Suprapubic skin (tissue), 4 donors: ENCODE measurements at regions not wholly inside any gene's neighbourhood (a gene's known extent, or its start where the extent isn't known, plus 50 kb on each side); places are given as distances from the start of the nearest gene placed in this dataset.
"Not testable (repeated sequence)": the region's sequence is repeated elsewhere in the genome, so short reads cannot be mapped to it uniquely, and the experiment has no call there.

Experiments
- DNase-seq, 2 donors: peaks; one replicate each; pipeline ENCODE4 v3.0.0-alpha.2; 2019; ENCODE audit warnings: low spot score in 2 of 2
- H3K27ac ChIP-seq: fragments of 200-600 bp; sonication (generic); one replicate; pipeline ENCODE4 v1.5.1; 2019
- H3K27me3 ChIP-seq: fragments of 200-600 bp; sonication (generic); one replicate; pipeline ENCODE4 v1.5.1; 2019
- H3K36me3 ChIP-seq: fragments of 200-600 bp; sonication (generic); one replicate; pipeline ENCODE4 v1.5.1; 2019
- H3K4me1 ChIP-seq: fragments of 200-600 bp; sonication (generic); one replicate; pipeline ENCODE4 v1.5.1; 2019
- H3K4me3 ChIP-seq: fragments of 200-600 bp; sonication (generic); one replicate; pipeline ENCODE4 v1.5.1; 2019; ENCODE audit warnings: mild to moderate bottlenecking
- H3K9me3 ChIP-seq: fragments of 200-600 bp; sonication (generic); one replicate; pipeline ENCODE4 v1.5.1; 2019
- CTCF ChIP-seq, 2 donors: fragments of 200-600 bp in 1 of 2; fragments of 450-650 bp in 1 of 2; sonication (generic) in 1 of 2; IDR thresholded peaks; one replicate each; pipeline ENCODE4 v1.5.1; 2016 to 2019; ENCODE audit warnings: antibody characterized with exemption in 2 of 2, mild to moderate bottlenecking in 1 of 2, moderate library complexity in 1 of 2
- EP300 ChIP-seq: sonication (generic); formaldehyde crosslinking; IDR thresholded peaks from one replicate; pipeline ENCODE4 v1.6.1; 2017; ENCODE audit warnings: antibody characterized with exemption
- POLR2A ChIP-seq, 2 donors: fragments of 450-650 bp; IDR thresholded peaks; one replicate each; pipeline ENCODE4 v1.6.1; 2017; ENCODE audit warnings: antibody characterized with exemption in 2 of 2, mild to moderate bottlenecking in 2 of 2, moderate library complexity in 2 of 2
- POLR2AphosphoS5 ChIP-seq, 3 donors: sonication (generic); formaldehyde crosslinking; IDR thresholded peaks; one replicate each; pipeline ENCODE4 v1.6.1; 2017; ENCODE audit warnings: antibody characterized with exemption in 3 of 3
- WGBS: methylation state at CpG from one replicate; pipeline ENCODE4 v1.1.5; 2018; 5-methylcytosine and 5-hydroxymethylcytosine counted together

GRCh38 chr14:51595881-51596455 lies 55.7 kb upstream of the FRMD6 start:
- no peaks in the 10 kb centered on the region for H3K27me3 ChIP-seq
- WGBS = 83% methylated on average over 3 of the region's 3 CpGs
- no peak overlapping the region for H3K27ac ChIP-seq
- no peak overlapping the region for H3K4me3 ChIP-seq
- no peaks in the 10 kb centered on the region for H3K36me3 ChIP-seq
- no peak for TF ChIP-seq CTCF (IDR thresholded peaks at IDR 0.05)
- TF ChIP-seq EP300 = no peak
- TF ChIP-seq POLR2A (IDR thresholded peaks at IDR 0.05) = no peak
- no peak for TF ChIP-seq POLR2AphosphoS5 (IDR thresholded peaks at IDR 0.05)
- no peak for DNase-seq
- H3K9me3 ChIP-seq = no peaks in the 10 kb centered on the region
- H3K4me1 ChIP-seq = peaks cover 10% of the 10 kb centered on the region

GRCh38 chr14:51596488-51597117 lies 55.1 kb upstream of the FRMD6 start:
- Histone ChIP-seq H3K4me3 (no peak overlapping the region), H3K27me3 (no peaks in the 10 kb centered on the region), H3K27ac (no peak overlapping the region), H3K4me1 (peaks cover 10% of the 10 kb centered on the region), H3K36me3 (no peaks in the 10 kb centered on the region), H3K9me3 (no peaks in the 10 kb centered on the region)
- DNase-seq = no peak
- WGBS = 92% methylated on average over 6 of the region's 6 CpGs
- TF ChIP-seq POLR2A (IDR thresholded peaks at IDR 0.05) (no peak), CTCF (IDR thresholded peaks at IDR 0.05) (no peak), POLR2AphosphoS5 (IDR thresholded peaks at IDR 0.05) (no peak), EP300 (no peak)

DNA sequence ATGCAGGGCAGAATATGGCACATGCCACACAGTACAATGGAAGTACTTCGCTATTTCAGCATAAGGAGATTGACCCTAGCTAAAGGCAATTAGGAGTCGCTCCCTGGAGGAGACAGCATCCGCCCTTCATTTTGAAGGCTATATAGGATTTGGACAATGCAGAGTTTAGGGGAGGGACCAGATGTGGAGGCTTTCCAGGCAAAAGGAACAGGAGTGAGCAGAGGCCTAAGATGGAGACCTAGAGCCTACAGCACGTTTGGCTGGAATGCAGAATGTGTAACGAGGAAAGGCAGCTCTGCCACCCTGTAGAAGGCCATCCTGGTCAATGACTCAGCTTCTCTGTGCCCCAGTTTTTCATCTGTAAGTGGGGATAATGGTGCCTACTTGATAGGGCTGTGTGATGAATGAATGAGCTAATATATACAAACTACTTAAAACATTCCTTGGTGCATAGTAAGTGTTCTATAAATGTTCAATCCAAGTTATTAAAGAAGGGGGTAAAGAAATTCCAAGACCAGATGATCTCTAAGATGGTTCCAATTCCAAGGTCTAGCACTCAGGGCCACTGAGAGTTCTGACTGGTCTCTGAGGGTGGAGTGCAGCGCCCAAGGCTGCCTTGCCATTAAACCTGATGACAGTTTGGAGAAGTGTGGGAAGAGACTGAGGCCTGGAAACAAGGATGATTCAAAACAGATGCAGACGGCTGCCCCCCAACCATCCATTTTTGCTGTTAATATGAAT lies 54.3 kb upstream of the FRMD6 start:
- 87% methylated on average over 7 of the region's 7 CpGs for WGBS
- no peak for DNase-seq

GRCh38 chr14:51598924-51599600 lies 52.6 kb upstream of the FRMD6 start:
- H3K4me1 ChIP-seq = peaks cover 10% of the 10 kb centered on the region
- not testable (repeated sequence) for H3K9me3 ChIP-seq, H3K27ac ChIP-seq

More for the DNA sequence above, 54.3 kb upstream of the FRMD6 start:
- Histone ChIP-seq H3K9me3 (no peaks in the 10 kb centered on the region), H3K4me3 (no peak overlapping the region), H3K36me3 (no peaks in the 10 kb centered on the region), H3K4me1 (peaks cover 10% of the 10 kb centered on the region), H3K27ac (no peak overlapping the region), H3K27me3 (no peaks in the 10 kb centered on the region)
- TF ChIP-seq CTCF (IDR thresholded peaks at IDR 0.05) (no peak), EP300 (no peak), POLR2AphosphoS5 (IDR thresholded peaks at IDR 0.05) (no peak), POLR2A (IDR thresholded peaks at IDR 0.05) (no peak)

DNA sequence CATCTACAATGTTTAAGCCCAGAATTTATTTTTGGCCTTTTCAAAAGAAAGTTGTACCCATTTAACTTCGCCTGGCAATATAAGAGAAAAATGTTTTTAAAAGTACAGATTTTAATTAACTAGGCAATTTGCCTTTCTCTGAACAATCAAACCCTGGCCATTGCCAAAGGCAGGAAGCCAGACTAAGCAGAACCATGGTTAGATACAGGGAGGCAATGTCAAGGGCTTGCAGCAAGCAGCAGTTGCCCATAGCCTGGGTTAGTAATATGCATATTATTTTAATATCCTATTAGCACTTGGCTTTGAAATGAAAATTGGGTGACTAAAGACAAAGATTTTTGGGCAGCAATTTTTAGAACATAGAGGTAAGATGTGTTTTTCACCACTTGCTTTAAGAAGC lies 51.1 kb upstream of the FRMD6 start:
- WGBS = 58% methylated on average over 1 of the region's 1 CpG
- no peaks in the 10 kb centered on the region for H3K27me3 ChIP-seq
- H3K36me3 ChIP-seq = no peaks in the 10 kb centered on the region
- no peak for DNase-seq
- peaks cover 10% of the 10 kb centered on the region for H3K4me1 ChIP-seq
- no peak overlapping the region for H3K4me3 ChIP-seq
- H3K27ac ChIP-seq = no peak overlapping the region
- TF ChIP-seq POLR2AphosphoS5 (IDR thresholded peaks at IDR 0.05) = no peak
- no peak for TF ChIP-seq POLR2A (IDR thresholded peaks at IDR 0.05)
- TF ChIP-seq CTCF (IDR thresholded peaks at IDR 0.05) = no peak
- TF ChIP-seq EP300 = no peak
- no peaks in the 10 kb centered on the region for H3K9me3 ChIP-seq

More at GRCh38 chr14:51598924-51599600, 52.6 kb upstream of the FRMD6 start:
- H3K4me3 ChIP-seq, H3K27me3 ChIP-seq, DNase-seq, H3K36me3 ChIP-seq: not testable (repeated sequence)
- WGBS = 87% methylated on average over 1 of the region's 1 CpG
